Neural crest cell (in vitro differentiated cells): ENCODE measurements at regions not wholly inside any gene's neighbourhood (a gene's known extent, or its start where the extent isn't known, plus 50 kb on each side); places are given as distances from the start of the nearest gene placed in this dataset.

Source experiments
- DNase-seq: peaks from one replicate; pipeline ENCODE4 v3.0.0; 2021; ENCODE audit warnings: low read depth, mixed read lengths, low spot score
- H3K27ac Mint-ChIP-seq: one replicate; pipeline ENCODE4 v1.8.0; 2021; ENCODE audit warnings: mild to moderate bottlenecking, mixed read lengths; ENCODE audit not compliant: unreplicated experiment
- H3K27me3 Mint-ChIP-seq: 2 replicates; pipeline ENCODE4 v1.8.0; 2021; ENCODE audit warnings: low read depth, mild to moderate bottlenecking, mixed read lengths
- H3K36me3 Mint-ChIP-seq: 2 replicates; pipeline ENCODE4 v1.8.0; 2021; ENCODE audit warnings: low read depth, mild to moderate bottlenecking, mixed read lengths
- H3K4me1 Mint-ChIP-seq: 2 replicates; pipeline ENCODE4 v1.8.0; 2021; ENCODE audit warnings: mixed read lengths
- H3K4me3 Mint-ChIP-seq: one replicate; pipeline ENCODE4 v1.8.0; 2021; ENCODE audit warnings: mild to moderate bottlenecking, mixed read lengths
- H3K9me3 Mint-ChIP-seq: 2 replicates; pipeline ENCODE4 v1.8.0; 2021; ENCODE audit warnings: mixed read lengths
- TF ChIP-seq, protein P1 (sequence below): fragments of 200-600 bp; sonication (generic); conservative IDR thresholded peaks from 2 replicates; pipeline ENCODE4 v1.5.0; 2021; ENCODE audit warnings: antibody characterized with exemption, mild to moderate bottlenecking

DNA sequence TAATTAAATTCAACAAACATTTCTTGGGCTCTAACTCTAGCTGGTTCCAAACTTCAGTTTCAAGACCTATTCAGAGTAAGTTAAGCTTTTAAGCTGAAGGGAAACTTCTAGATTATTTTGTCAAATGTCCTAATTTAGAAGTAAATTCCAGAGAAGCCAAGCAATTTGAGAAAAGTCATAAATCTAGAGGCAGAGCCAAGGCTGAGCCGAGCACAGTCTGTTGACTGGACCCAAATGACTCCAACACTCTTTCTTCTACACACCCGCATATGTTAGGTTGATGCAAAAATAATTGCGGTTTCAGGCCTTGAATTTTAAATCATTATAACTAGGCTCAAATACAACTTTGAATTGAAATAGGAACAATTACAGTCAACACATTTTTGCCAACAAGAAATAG is 319.7 kb downstream of the NFIB start:
- TF ChIP-seq, protein P1, sequence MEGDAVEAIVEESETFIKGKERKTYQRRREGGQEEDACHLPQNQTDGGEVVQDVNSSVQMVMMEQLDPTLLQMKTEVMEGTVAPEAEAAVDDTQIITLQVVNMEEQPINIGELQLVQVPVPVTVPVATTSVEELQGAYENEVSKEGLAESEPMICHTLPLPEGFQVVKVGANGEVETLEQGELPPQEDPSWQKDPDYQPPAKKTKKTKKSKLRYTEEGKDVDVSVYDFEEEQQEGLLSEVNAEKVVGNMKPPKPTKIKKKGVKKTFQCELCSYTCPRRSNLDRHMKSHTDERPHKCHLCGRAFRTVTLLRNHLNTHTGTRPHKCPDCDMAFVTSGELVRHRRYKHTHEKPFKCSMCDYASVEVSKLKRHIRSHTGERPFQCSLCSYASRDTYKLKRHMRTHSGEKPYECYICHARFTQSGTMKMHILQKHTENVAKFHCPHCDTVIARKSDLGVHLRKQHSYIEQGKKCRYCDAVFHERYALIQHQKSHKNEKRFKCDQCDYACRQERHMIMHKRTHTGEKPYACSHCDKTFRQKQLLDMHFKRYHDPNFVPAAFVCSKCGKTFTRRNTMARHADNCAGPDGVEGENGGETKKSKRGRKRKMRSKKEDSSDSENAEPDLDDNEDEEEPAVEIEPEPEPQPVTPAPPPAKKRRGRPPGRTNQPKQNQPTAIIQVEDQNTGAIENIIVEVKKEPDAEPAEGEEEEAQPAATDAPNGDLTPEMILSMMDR, result no peak
- Mint-ChIP-seq H3K27ac (no peak overlapping the region), H3K4me3 (no peak overlapping the region), H3K36me3 (peaks cover 15% of the 10 kb centered on the region), H3K27me3 (no peaks in the 10 kb centered on the region), H3K4me1 (peaks cover 21% of the 10 kb centered on the region), H3K9me3 (peaks cover 2% of the 10 kb centered on the region)
- DNase-seq, result no peak

DNA sequence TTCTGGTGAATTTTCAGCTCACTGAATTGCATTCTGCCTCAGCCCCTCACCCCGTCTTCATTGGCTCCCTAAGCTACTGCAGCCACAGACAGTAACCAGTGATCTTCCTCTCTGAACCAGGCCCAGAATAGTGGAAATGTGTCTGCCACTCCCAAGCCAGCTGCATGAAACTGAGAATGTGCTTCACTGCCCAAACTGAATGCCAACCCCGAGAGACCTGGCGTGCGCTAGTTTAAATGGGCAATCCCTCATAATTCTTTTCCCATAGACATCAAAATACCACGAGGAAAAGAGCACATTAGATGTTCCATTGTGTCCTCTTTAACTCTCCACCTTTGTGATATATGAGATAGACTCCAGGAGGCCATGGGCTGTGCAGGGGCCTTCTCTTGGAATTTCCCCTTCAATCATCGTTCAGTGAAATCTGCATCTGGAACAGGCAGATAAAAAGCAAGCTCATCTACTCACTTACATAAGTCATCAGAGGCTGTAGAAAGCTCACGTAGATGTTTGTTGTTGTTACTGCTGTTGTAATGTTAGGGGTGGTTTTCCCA is 320.2 kb downstream of the NFIB start:
- no peak for DNase-seq
- H3K4me1 Mint-ChIP-seq, result peaks cover 21% of the 10 kb centered on the region
- H3K27me3 Mint-ChIP-seq, result no peaks in the 10 kb centered on the region
- no peak overlapping the region for H3K4me3 Mint-ChIP-seq
- peaks cover 15% of the 10 kb centered on the region for H3K36me3 Mint-ChIP-seq
- peak overlapping the region; percentile 43 for H3K27ac Mint-ChIP-seq
- TF ChIP-seq, protein P1, result no peak
- peaks cover 2% of the 10 kb centered on the region for H3K9me3 Mint-ChIP-seq

DNA sequence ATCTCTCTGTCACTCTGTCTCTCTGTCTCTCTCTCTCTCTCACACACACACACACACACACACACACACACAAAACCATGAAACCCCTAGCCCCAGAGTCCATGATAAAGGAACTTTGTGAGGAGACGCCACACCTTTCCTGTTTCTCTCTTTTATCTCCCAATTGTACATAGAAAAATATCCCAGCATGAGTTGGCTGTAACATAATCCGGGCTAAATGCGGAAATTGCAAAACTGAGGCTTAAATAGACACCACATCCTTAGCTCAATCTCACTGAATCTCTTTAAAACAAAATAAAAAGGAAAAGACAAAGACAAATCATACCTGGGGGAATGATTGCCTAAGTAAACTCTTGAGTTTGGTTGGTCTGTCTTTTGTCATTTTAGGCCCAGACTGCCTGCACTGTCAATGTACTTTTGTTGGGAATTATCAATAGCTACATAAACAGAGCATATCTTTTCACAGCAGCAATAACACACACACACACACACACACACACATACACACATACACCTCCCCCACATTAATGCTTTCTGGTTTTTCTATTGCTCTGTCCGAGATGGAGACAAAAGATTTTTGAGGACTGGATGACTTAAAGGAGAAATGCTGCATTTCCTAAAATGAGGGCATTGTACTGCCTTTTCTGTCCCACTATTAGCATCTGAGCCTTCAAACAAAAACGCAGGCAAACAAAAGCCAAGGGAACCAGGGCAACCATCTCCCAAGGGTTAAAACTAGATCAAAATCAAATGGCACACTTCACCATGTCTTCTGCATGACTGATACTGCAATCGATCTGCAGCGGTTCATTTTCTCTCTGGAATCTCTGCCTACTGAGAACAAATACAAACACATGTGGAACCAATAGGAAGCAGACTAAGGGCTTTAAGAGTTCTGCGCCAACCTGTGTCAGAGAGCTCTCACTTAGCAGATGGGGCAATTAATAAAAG is 321.5 kb downstream of the NFIB start:
- H3K27me3 Mint-ChIP-seq, result no peaks in the 10 kb centered on the region
- DNase-seq, result no peak
- H3K9me3 Mint-ChIP-seq, result peaks cover 6% of the 10 kb centered on the region
- H3K27ac Mint-ChIP-seq, result peak overlapping the region; percentile 32
- H3K36me3 Mint-ChIP-seq, result peaks cover 12% of the 10 kb centered on the region
- H3K4me1 Mint-ChIP-seq, result peaks cover 21% of the 10 kb centered on the region
- no peak overlapping the region for H3K4me3 Mint-ChIP-seq
- TF ChIP-seq, protein P1, result no peak

DNA sequence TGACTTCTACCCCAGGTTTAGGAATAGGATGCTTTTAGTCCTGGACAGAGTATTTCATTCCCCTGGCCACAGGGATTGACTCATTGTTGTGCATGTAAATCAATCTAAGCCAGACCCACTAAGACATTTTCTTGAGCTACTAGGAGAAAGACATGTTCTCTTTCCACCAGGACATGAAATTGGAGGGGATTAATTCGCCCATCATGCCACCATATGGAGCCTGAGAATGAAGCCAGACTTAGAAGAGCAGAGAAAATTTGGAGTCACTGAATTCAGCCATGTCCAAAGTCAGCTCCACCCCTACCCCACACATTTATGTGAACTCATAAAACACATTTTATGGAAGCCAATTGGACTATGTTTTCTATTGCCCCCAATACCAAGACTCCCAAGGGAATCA is 322.5 kb downstream of the NFIB start:
- H3K4me3 Mint-ChIP-seq, result no peak overlapping the region
- H3K36me3 Mint-ChIP-seq, result peaks cover 8% of the 10 kb centered on the region
- no peak overlapping the region for H3K27ac Mint-ChIP-seq
- no peaks in the 10 kb centered on the region for H3K27me3 Mint-ChIP-seq
- peaks cover 9% of the 10 kb centered on the region for H3K9me3 Mint-ChIP-seq
- TF ChIP-seq, protein P1, result no peak
- no peak for DNase-seq
- peaks cover 21% of the 10 kb centered on the region for H3K4me1 Mint-ChIP-seq

DNA sequence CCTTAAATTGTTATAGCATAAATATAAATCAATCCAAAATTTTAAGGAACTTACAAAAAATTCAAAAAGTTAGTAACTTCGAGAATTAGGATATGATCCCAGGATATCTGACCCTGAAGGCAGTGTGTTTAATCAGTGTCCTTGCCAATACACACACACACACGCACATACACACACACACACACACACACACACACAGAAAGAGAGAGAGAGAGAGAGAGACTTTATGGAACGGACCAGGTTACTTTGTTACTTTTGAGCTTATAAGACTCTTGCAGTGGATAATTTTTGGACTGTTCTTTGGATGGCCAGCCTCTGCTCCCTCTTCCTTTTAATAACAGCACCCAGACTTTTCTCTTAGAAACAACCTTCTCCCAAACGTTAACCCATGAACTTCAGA is 322.9 kb downstream of the NFIB start:
- Mint-ChIP-seq H3K9me3 (peaks cover 12% of the 10 kb centered on the region), H3K36me3 (peaks cover 5% of the 10 kb centered on the region), H3K27me3 (no peaks in the 10 kb centered on the region), H3K27ac (no peak overlapping the region), H3K4me3 (no peak overlapping the region), H3K4me1 (peaks cover 21% of the 10 kb centered on the region)
- TF ChIP-seq, protein P1, result no peak
- no peak for DNase-seq
